SH-SY5Y (cell line): ENCODE measurements at regions not wholly inside any gene's neighbourhood (a gene's known extent, or its start where the extent isn't known, plus 50 kb on each side); places are given as distances from the start of the nearest gene placed in this dataset.

Source experiments
- GATA2 ChIP-seq: IDR thresholded peaks from 2 replicates; pipeline ENCODE4 v1.6.1; 2011; ENCODE audit warnings: mild to moderate bottlenecking, low read depth, low read length
- GATA3 ChIP-seq: IDR thresholded peaks from 2 replicates; pipeline ENCODE4 v1.6.1; 2011; ENCODE audit warnings: low read depth, mild to moderate bottlenecking, low read length, moderate library complexity

GRCh38 chr5:38666668-38667498 lies 110.4 kb upstream of the LIFR start:
- TF ChIP-seq GATA2 (no peak), GATA3 (no peak)
